ENCODE measurements at regions not wholly inside any gene's neighbourhood (a gene's known extent, or its start where the extent isn't known, plus 50 kb on each side); places are given as distances from the start of the nearest gene placed in this dataset.

DNA sequence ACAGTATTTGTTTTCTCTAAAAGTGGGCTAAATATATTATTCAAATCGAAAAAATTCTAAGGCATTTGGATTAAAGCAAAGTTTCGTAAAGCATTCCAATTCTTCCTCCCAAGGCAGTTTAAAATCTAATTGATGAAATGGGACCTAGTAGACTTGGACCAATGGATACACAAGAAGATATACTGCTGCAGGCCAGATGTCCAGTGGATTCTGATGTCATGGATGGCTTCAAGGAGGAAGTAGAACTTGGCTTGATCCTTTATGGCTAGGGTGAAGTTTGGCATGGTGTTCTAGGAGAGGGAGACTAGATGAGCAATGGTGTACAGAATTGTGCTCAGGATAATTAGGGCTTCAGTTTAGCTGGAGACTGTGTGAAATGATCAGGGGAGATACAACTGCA lies 559.5 kb upstream of the MMS22L start:
- WGBS, 4 donors, result 75 to 86% (median 81%) methylated on average over 2 of the region's 2 CpGs
- Histone ChIP-seq H3K4me1 (replicated peaks in 1 of 2) (no peaks in the 10 kb centered on the region), H3K4me3 (no peak overlapping the region), H3K27me3 (no peaks in the 10 kb centered on the region), H3K9me3 (replicated peaks in 1 of 3) (no peaks in the 10 kb centered on the region), H3K36me3 (replicated peaks in 1 of 2) (no peaks in the 10 kb centered on the region), H3K27ac (no peak overlapping the region)
- no peak for DNase-seq
- TF ChIP-seq POLR2A (IDR thresholded peaks at IDR 0.05), result no peak
- TF ChIP-seq, protein P1, sequence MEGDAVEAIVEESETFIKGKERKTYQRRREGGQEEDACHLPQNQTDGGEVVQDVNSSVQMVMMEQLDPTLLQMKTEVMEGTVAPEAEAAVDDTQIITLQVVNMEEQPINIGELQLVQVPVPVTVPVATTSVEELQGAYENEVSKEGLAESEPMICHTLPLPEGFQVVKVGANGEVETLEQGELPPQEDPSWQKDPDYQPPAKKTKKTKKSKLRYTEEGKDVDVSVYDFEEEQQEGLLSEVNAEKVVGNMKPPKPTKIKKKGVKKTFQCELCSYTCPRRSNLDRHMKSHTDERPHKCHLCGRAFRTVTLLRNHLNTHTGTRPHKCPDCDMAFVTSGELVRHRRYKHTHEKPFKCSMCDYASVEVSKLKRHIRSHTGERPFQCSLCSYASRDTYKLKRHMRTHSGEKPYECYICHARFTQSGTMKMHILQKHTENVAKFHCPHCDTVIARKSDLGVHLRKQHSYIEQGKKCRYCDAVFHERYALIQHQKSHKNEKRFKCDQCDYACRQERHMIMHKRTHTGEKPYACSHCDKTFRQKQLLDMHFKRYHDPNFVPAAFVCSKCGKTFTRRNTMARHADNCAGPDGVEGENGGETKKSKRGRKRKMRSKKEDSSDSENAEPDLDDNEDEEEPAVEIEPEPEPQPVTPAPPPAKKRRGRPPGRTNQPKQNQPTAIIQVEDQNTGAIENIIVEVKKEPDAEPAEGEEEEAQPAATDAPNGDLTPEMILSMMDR (IDR thresholded peaks at IDR 0.05), result no peak
- intact Hi-C loops (cut with DNase I), result no loop called here

DNA sequence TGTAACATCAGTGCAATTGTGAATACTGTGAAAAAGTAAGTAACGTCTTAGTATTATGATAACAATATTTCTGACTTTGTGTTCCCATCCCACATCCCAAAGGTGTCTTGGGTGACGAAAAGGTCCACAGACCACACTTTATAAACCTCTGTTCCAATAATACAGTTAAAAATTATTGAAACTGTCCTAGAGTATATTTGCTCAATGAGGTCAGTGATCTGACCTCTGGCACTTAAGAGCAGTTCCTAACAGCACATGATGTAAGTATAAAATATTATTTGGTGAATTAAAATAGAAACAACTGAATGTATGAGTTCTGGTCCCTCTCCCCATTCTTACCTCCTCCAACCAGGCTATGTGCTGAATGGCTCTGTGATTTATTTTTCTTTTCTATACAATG lies 566.4 kb upstream of the MMS22L start:
- Histone ChIP-seq H3K27me3 (no peaks in the 10 kb centered on the region), H3K4me1 (replicated peaks in 1 of 2) (no peaks in the 10 kb centered on the region), H3K27ac (no peak overlapping the region), H3K36me3 (replicated peaks in 1 of 2) (no peaks in the 10 kb centered on the region), H3K4me3 (no peak overlapping the region), H3K9me3 (replicated peaks in 1 of 3) (no peaks in the 10 kb centered on the region)
- 61 to 76% (median 69%) methylated on average over 2 of the region's 2 CpGs for WGBS, 4 donors
- intact Hi-C loops (cut with DNase I), result no loop called here
- TF ChIP-seq POLR2A (IDR thresholded peaks at IDR 0.05), result no peak
- TF ChIP-seq, protein P1 (IDR thresholded peaks at IDR 0.05), result no peak
- DNase-seq, result no peak

DNA sequence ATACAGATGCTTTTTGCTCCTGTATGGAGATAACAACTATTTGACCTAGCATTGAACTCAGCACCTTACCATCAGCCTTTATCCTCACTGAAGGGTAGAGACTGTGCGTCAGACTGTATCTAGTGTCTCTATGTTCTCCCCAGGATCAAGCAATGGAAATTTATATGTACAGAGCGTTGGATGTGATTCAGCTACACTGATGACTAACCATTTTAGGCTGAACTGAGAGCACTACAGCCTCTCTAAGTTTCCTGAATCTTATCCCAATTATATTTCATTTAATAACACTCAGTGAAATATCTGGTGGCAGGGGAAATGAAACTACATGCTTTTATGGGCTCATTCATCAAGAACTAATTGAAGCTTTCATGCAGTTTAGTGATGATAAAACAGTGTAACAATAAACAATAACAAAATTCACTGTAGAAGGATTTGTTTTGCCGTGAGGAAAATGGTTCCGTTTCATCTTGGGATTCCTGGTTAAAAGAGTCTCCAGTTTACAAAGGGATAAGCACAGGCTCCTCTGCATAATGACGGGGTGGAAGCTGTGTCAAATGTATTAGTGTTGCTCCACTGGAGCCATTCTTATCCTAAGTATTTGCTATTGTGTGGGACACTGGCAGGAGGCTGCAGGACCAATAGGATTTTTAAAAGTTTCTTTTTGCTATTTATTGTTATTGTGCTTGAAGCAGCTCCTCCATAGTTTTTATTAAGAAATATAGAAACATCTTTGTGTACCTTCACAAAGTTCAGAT lies 567.6 kb upstream of the MMS22L start:
- no peak overlapping the region for H3K27ac ChIP-seq
- H3K36me3 ChIP-seq (replicated peaks in 1 of 2), result no peaks in the 10 kb centered on the region
- no peaks in the 10 kb centered on the region for H3K4me1 ChIP-seq (replicated peaks in 1 of 2)
- no peak for DNase-seq
- no peak overlapping the region for H3K4me3 ChIP-seq
- no peaks in the 10 kb centered on the region for H3K9me3 ChIP-seq (replicated peaks in 1 of 3)
- TF ChIP-seq, protein P1 (IDR thresholded peaks at IDR 0.05), result no peak
- TF ChIP-seq POLR2A (IDR thresholded peaks at IDR 0.05), result no peak
- intact Hi-C loops (cut with DNase I), result no loop called here
- no peaks in the 10 kb centered on the region for H3K27me3 ChIP-seq
- 47 to 56% (median 52%) methylated on average over 5 of the region's 5 CpGs for WGBS, 4 donors

DNA sequence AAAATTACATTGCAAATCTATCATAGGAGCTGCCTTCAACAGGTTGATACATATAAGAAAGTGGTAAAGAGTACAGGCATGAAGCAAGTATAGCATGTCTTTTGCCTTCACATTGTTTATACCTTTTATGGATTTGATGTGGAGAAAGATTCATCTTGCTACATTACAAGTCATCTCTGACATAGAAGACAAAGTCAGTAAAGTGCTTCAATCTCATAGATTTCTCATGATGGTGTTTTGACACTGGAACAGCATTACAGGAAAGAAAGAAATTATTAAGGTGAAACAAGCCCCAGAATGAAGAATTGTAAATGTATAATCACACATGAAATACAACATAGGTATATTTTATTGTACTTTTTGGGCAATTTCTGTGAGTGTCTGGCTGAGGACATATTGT lies 580.7 kb upstream of the MMS22L start:
- Histone ChIP-seq H3K27ac (no peak overlapping the region), H3K36me3 (replicated peaks in 1 of 2) (no peaks in the 10 kb centered on the region), H3K4me1 (replicated peaks in 1 of 2) (no peaks in the 10 kb centered on the region), H3K27me3 (no peaks in the 10 kb centered on the region), H3K4me3 (no peak overlapping the region), H3K9me3 (replicated peaks in 1 of 3) (no peaks in the 10 kb centered on the region)
- TF ChIP-seq, protein P1 (IDR thresholded peaks at IDR 0.05), result no peak
- no peak for TF ChIP-seq POLR2A (IDR thresholded peaks at IDR 0.05)
- intact Hi-C loops (cut with DNase I), result no loop called here
- no peak for DNase-seq
